IPS-NIHi7 (cell line): ENCODE measurements at regions not wholly inside any gene's neighbourhood (a gene's known extent, or its start where the extent isn't known, plus 50 kb on each side); places are given as distances from the start of the nearest gene placed in this dataset.
A peak's percentile ranks its signal among the peaks of the same experiment; 100 is the strongest.

ENCODE experiments used
- DNase-seq: peaks from one replicate; pipeline ENCODE4 v3.0.0; 2012; ENCODE audit warnings: mixed read lengths; ENCODE audit errors: extremely low spot score

GRCh38 chr2:15734674-15735483 is 143.2 kb downstream of the DDX1 start:
- peak; percentile 38 for DNase-seq

- no peak for DNase-seq
Observed at GRCh38 chr2:15735484-15736326, 144.0 kb downstream of the DDX1 start.

GRCh38 chr2:15736396-15737180 is 144.9 kb downstream of the DDX1 start:
- DNase-seq = no peak

- no peak for DNase-seq
Observed at GRCh38 chr2:15737314-15738224, 145.9 kb downstream of the DDX1 start.

- DNase-seq = no peak
Observed at GRCh38 chr2:15738225-15738546, 146.5 kb downstream of the DDX1 start.

GRCh38 chr2:15738943-15739342 is 147.3 kb downstream of the DDX1 start:
- DNase-seq = no peak

GRCh38 chr2:15744820-15745219 is 153.2 kb downstream of the DDX1 start:
- no peak for DNase-seq

- no peak for DNase-seq
Observed at GRCh38 chr2:15745350-15745749, 153.7 kb downstream of the DDX1 start.

GRCh38 chr2:15745907-15746702 is 154.4 kb downstream of the DDX1 start:
- no peak for DNase-seq

- DNase-seq = no peak
Observed at GRCh38 chr2:15746703-15747550, 155.3 kb downstream of the DDX1 start.

GRCh38 chr2:15747603-15748471 is 156.2 kb downstream of the DDX1 start:
- peak; percentile 94 for DNase-seq

GRCh38 chr2:15748736-15749323 is 157.2 kb downstream of the DDX1 start:
- DNase-seq = peak; percentile 94

GRCh38 chr2:15749460-15750432 is 158.1 kb downstream of the DDX1 start:
- no peak for DNase-seq

GRCh38 chr2:15750433-15750814 is 158.8 kb downstream of the DDX1 start:
- DNase-seq = no peak

GRCh38 chr2:15750822-15751329 is 159.2 kb downstream of the DDX1 start:
- DNase-seq = no peak

- DNase-seq = no peak
Observed at GRCh38 chr2:15751477-15751876, 159.8 kb downstream of the DDX1 start.
